ENCODE measurements at regions not wholly inside any gene's neighbourhood (a gene's known extent, or its start where the extent isn't known, plus 50 kb on each side); places are given as distances from the start of the nearest gene placed in this dataset.

DNA sequence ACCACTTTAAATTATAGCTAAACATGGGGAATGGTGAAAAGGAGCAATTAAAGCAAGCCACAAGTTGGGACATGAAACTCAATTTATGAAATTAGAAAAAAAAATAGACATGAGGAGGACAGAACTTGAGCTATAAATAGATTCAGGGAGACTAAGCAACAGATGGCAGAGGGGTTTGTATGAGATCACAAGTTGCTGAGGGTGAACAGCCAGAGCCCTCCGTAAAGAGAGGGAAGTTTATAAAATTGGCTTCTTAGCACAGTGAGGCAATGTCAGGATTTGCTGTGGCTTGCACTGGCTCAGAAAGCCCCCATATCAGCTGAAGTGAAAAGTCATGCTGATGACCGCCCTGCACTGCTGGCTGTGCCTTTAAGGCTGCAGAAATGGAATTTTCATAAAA lies 443.4 kb upstream of the CD180 start:
- no peak for DNase-seq (ENCODE audit: low spot score)
- Mint-ChIP-seq H3K27me3 (ENCODE audit: low read depth) (no peaks in the 10 kb centered on the region; the same call in 1 of the 2 replicates), H3K4me1 (peaks cover 9% of the 10 kb centered on the region), H3K4me3 (no peak overlapping the region), H3K27ac (no peak overlapping the region), H3K36me3 (peaks cover 18% of the 10 kb centered on the region), H3K9me3 (peaks cover 33% of the 10 kb centered on the region)
- no peak for ATAC-seq
- ChIA-PET CTCF (no interaction called here), POLR2A (no interaction called here)
- TF ChIP-seq, protein P1, sequence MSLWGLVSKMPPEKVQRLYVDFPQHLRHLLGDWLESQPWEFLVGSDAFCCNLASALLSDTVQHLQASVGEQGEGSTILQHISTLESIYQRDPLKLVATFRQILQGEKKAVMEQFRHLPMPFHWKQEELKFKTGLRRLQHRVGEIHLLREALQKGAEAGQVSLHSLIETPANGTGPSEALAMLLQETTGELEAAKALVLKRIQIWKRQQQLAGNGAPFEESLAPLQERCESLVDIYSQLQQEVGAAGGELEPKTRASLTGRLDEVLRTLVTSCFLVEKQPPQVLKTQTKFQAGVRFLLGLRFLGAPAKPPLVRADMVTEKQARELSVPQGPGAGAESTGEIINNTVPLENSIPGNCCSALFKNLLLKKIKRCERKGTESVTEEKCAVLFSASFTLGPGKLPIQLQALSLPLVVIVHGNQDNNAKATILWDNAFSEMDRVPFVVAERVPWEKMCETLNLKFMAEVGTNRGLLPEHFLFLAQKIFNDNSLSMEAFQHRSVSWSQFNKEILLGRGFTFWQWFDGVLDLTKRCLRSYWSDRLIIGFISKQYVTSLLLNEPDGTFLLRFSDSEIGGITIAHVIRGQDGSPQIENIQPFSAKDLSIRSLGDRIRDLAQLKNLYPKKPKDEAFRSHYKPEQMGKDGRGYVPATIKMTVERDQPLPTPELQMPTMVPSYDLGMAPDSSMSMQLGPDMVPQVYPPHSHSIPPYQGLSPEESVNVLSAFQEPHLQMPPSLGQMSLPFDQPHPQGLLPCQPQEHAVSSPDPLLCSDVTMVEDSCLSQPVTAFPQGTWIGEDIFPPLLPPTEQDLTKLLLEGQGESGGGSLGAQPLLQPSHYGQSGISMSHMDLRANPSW (CRISPR knock-in tag; conservative IDR thresholded peaks at IDR 0.05; ENCODE audit: low read depth), result no peak
- no peak for TF ChIP-seq ZNF263 (CRISPR knock-in tag; IDR thresholded peaks at IDR 0.05; ENCODE audit: low read depth)
- TF ChIP-seq ZBTB21 (CRISPR knock-in tag; IDR thresholded peaks at IDR 0.05; ENCODE audit: borderline replicate concordance), result no peak
- TF ChIP-seq CBFB (CRISPR knock-in tag; IDR thresholded peaks at IDR 0.05; ENCODE audit: low read depth), result no peak
- TF ChIP-seq, protein P2, sequence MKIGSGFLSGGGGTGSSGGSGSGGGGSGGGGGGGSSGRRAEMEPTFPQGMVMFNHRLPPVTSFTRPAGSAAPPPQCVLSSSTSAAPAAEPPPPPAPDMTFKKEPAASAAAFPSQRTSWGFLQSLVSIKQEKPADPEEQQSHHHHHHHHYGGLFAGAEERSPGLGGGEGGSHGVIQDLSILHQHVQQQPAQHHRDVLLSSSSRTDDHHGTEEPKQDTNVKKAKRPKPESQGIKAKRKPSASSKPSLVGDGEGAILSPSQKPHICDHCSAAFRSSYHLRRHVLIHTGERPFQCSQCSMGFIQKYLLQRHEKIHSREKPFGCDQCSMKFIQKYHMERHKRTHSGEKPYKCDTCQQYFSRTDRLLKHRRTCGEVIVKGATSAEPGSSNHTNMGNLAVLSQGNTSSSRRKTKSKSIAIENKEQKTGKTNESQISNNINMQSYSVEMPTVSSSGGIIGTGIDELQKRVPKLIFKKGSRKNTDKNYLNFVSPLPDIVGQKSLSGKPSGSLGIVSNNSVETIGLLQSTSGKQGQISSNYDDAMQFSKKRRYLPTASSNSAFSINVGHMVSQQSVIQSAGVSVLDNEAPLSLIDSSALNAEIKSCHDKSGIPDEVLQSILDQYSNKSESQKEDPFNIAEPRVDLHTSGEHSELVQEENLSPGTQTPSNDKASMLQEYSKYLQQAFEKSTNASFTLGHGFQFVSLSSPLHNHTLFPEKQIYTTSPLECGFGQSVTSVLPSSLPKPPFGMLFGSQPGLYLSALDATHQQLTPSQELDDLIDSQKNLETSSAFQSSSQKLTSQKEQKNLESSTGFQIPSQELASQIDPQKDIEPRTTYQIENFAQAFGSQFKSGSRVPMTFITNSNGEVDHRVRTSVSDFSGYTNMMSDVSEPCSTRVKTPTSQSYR (CRISPR knock-in tag; IDR thresholded peaks at IDR 0.05), result no peak
- TF ChIP-seq, protein P3, sequence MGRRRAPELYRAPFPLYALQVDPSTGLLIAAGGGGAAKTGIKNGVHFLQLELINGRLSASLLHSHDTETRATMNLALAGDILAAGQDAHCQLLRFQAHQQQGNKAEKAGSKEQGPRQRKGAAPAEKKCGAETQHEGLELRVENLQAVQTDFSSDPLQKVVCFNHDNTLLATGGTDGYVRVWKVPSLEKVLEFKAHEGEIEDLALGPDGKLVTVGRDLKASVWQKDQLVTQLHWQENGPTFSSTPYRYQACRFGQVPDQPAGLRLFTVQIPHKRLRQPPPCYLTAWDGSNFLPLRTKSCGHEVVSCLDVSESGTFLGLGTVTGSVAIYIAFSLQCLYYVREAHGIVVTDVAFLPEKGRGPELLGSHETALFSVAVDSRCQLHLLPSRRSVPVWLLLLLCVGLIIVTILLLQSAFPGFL (CRISPR knock-in tag; IDR thresholded peaks at IDR 0.05; ENCODE audit: borderline replicate concordance), result no peak
- no peak for TF ChIP-seq GABPB1 (CRISPR knock-in tag; IDR thresholded peaks at IDR 0.05)
- TF ChIP-seq, protein P4, sequence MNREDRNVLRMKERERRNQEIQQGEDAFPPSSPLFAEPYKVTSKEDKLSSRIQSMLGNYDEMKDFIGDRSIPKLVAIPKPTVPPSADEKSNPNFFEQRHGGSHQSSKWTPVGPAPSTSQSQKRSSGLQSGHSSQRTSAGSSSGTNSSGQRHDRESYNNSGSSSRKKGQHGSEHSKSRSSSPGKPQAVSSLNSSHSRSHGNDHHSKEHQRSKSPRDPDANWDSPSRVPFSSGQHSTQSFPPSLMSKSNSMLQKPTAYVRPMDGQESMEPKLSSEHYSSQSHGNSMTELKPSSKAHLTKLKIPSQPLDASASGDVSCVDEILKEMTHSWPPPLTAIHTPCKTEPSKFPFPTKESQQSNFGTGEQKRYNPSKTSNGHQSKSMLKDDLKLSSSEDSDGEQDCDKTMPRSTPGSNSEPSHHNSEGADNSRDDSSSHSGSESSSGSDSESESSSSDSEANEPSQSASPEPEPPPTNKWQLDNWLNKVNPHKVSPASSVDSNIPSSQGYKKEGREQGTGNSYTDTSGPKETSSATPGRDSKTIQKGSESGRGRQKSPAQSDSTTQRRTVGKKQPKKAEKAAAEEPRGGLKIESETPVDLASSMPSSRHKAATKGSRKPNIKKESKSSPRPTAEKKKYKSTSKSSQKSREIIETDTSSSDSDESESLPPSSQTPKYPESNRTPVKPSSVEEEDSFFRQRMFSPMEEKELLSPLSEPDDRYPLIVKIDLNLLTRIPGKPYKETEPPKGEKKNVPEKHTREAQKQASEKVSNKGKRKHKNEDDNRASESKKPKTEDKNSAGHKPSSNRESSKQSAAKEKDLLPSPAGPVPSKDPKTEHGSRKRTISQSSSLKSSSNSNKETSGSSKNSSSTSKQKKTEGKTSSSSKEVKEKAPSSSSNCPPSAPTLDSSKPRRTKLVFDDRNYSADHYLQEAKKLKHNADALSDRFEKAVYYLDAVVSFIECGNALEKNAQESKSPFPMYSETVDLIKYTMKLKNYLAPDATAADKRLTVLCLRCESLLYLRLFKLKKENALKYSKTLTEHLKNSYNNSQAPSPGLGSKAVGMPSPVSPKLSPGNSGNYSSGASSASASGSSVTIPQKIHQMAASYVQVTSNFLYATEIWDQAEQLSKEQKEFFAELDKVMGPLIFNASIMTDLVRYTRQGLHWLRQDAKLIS (CRISPR knock-in tag; IDR thresholded peaks at IDR 0.05; ENCODE audit: borderline replicate concordance), result no peak
- TF ChIP-seq, protein P5, sequence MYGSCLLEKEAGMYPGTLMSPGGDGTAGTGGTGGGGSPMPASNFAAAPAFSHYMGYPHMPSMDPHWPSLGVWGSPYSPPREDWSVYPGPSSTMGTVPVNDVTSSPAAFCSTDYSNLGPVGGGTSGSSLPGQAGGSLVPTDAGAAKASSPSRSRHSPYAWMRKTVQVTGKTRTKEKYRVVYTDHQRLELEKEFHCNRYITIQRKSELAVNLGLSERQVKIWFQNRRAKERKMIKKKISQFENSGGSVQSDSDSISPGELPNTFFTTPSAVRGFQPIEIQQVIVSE (CRISPR knock-in tag; IDR thresholded peaks at IDR 0.05; ENCODE audit: borderline replicate concordance), result no peak
- no peak for TF ChIP-seq SOX15 (CRISPR knock-in tag; IDR thresholded peaks at IDR 0.05)
- TF ChIP-seq, protein P6, sequence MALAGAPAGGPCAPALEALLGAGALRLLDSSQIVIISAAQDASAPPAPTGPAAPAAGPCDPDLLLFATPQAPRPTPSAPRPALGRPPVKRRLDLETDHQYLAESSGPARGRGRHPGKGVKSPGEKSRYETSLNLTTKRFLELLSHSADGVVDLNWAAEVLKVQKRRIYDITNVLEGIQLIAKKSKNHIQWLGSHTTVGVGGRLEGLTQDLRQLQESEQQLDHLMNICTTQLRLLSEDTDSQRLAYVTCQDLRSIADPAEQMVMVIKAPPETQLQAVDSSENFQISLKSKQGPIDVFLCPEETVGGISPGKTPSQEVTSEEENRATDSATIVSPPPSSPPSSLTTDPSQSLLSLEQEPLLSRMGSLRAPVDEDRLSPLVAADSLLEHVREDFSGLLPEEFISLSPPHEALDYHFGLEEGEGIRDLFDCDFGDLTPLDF (CRISPR knock-in tag; IDR thresholded peaks at IDR 0.05), result no peak
- TF ChIP-seq, protein P7, sequence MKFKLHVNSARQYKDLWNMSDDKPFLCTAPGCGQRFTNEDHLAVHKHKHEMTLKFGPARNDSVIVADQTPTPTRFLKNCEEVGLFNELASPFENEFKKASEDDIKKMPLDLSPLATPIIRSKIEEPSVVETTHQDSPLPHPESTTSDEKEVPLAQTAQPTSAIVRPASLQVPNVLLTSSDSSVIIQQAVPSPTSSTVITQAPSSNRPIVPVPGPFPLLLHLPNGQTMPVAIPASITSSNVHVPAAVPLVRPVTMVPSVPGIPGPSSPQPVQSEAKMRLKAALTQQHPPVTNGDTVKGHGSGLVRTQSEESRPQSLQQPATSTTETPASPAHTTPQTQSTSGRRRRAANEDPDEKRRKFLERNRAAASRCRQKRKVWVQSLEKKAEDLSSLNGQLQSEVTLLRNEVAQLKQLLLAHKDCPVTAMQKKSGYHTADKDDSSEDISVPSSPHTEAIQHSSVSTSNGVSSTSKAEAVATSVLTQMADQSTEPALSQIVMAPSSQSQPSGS (CRISPR knock-in tag; IDR thresholded peaks at IDR 0.05; ENCODE audit: borderline replicate concordance, low read depth), result no peak

Data from WTC11 (cell line).